Suprapubic skin (tissue), 4 donors: ENCODE measurements at regions not wholly inside any gene's neighbourhood (a gene's known extent, or its start where the extent isn't known, plus 50 kb on each side); places are given as distances from the start of the nearest gene placed in this dataset.

Experiments
- DNase-seq, 2 donors: peaks; one replicate each; pipeline ENCODE4 v3.0.0-alpha.2; 2019; ENCODE audit warnings: low spot score in 2 of 2
- H3K27ac ChIP-seq: fragments of 200-600 bp; sonication (generic); one replicate; pipeline ENCODE4 v1.5.1; 2019
- H3K27me3 ChIP-seq: fragments of 200-600 bp; sonication (generic); one replicate; pipeline ENCODE4 v1.5.1; 2019
- H3K36me3 ChIP-seq: fragments of 200-600 bp; sonication (generic); one replicate; pipeline ENCODE4 v1.5.1; 2019
- H3K4me1 ChIP-seq: fragments of 200-600 bp; sonication (generic); one replicate; pipeline ENCODE4 v1.5.1; 2019
- H3K4me3 ChIP-seq: fragments of 200-600 bp; sonication (generic); one replicate; pipeline ENCODE4 v1.5.1; 2019; ENCODE audit warnings: mild to moderate bottlenecking
- H3K9me3 ChIP-seq: fragments of 200-600 bp; sonication (generic); one replicate; pipeline ENCODE4 v1.5.1; 2019
- CTCF ChIP-seq, 2 donors: fragments of 200-600 bp in 1 of 2; fragments of 450-650 bp in 1 of 2; sonication (generic) in 1 of 2; IDR thresholded peaks; one replicate each; pipeline ENCODE4 v1.5.1; 2016 to 2019; ENCODE audit warnings: antibody characterized with exemption in 2 of 2, mild to moderate bottlenecking in 1 of 2, moderate library complexity in 1 of 2
- EP300 ChIP-seq: sonication (generic); formaldehyde crosslinking; IDR thresholded peaks from one replicate; pipeline ENCODE4 v1.6.1; 2017; ENCODE audit warnings: antibody characterized with exemption
- POLR2A ChIP-seq, 2 donors: fragments of 450-650 bp; IDR thresholded peaks; one replicate each; pipeline ENCODE4 v1.6.1; 2017; ENCODE audit warnings: antibody characterized with exemption in 2 of 2, mild to moderate bottlenecking in 2 of 2, moderate library complexity in 2 of 2
- POLR2AphosphoS5 ChIP-seq, 3 donors: sonication (generic); formaldehyde crosslinking; IDR thresholded peaks; one replicate each; pipeline ENCODE4 v1.6.1; 2017; ENCODE audit warnings: antibody characterized with exemption in 3 of 3
- WGBS: methylation state at CpG from one replicate; pipeline ENCODE4 v1.1.5; 2018; 5-methylcytosine and 5-hydroxymethylcytosine counted together

GRCh38 chr22:47245286-47245685, 482.8 kb downstream of the TBC1D22A start:
- H3K4me1 ChIP-seq, result no peaks in the 10 kb centered on the region
- 65% methylated on average over 3 of the region's 3 CpGs for WGBS
- TF ChIP-seq EP300 (no peak), CTCF (IDR thresholded peaks at IDR 0.05) (no peak), POLR2AphosphoS5 (IDR thresholded peaks at IDR 0.05) (no peak), POLR2A (IDR thresholded peaks at IDR 0.05) (no peak)
- H3K9me3 ChIP-seq, result peaks cover 8% of the 10 kb centered on the region
- H3K27me3 ChIP-seq, result peaks cover 30% of the 10 kb centered on the region
- H3K36me3 ChIP-seq, result no peaks in the 10 kb centered on the region
- no peak overlapping the region for H3K4me3 ChIP-seq
- DNase-seq, result no peak
- no peak overlapping the region for H3K27ac ChIP-seq

GRCh38 chr22:47240116-47240515, 477.7 kb downstream of the TBC1D22A start:
- Histone ChIP-seq H3K4me3 (no peak overlapping the region), H3K36me3 (no peaks in the 10 kb centered on the region), H3K27me3 (peaks cover 10% of the 10 kb centered on the region), H3K27ac (no peak overlapping the region), H3K9me3 (peaks cover 8% of the 10 kb centered on the region), H3K4me1 (no peaks in the 10 kb centered on the region)
- 58% methylated on average over 10 of the region's 10 CpGs for WGBS
- DNase-seq, result no peak
- TF ChIP-seq POLR2A (IDR thresholded peaks at IDR 0.05) (no peak), POLR2AphosphoS5 (IDR thresholded peaks at IDR 0.05) (no peak), CTCF (IDR thresholded peaks at IDR 0.05) (no peak), EP300 (no peak)

DNA sequence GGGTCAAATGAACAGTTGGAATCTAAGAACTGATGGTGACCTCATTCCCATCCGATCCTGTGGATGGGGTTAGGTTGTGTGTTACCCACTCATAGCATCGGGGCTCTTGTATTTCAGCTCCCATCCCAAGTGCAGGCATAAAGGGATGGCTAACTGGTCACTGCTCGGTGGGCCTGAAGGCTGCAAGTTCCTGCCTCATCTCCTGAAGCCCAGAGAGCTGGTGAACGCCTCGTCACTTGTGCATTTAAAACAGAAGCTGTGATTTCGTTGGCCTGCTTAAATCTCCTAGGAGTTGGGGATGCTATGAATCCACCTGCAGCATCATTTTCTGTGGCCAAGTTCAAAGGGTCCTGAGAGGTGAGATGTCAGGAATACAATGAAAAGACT, 477.0 kb downstream of the TBC1D22A start:
- no peaks in the 10 kb centered on the region for H3K36me3 ChIP-seq
- DNase-seq, result no peak
- 84% methylated on average over 5 of the region's 6 CpGs for WGBS
- H3K4me1 ChIP-seq, result no peaks in the 10 kb centered on the region
- no peak overlapping the region for H3K4me3 ChIP-seq
- peaks cover 8% of the 10 kb centered on the region for H3K9me3 ChIP-seq
- TF ChIP-seq CTCF (IDR thresholded peaks at IDR 0.05) (no peak), POLR2A (IDR thresholded peaks at IDR 0.05) (no peak), POLR2AphosphoS5 (IDR thresholded peaks at IDR 0.05) (no peak), EP300 (no peak)
- peaks cover 10% of the 10 kb centered on the region for H3K27me3 ChIP-seq
- H3K27ac ChIP-seq, result no peak overlapping the region

DNA sequence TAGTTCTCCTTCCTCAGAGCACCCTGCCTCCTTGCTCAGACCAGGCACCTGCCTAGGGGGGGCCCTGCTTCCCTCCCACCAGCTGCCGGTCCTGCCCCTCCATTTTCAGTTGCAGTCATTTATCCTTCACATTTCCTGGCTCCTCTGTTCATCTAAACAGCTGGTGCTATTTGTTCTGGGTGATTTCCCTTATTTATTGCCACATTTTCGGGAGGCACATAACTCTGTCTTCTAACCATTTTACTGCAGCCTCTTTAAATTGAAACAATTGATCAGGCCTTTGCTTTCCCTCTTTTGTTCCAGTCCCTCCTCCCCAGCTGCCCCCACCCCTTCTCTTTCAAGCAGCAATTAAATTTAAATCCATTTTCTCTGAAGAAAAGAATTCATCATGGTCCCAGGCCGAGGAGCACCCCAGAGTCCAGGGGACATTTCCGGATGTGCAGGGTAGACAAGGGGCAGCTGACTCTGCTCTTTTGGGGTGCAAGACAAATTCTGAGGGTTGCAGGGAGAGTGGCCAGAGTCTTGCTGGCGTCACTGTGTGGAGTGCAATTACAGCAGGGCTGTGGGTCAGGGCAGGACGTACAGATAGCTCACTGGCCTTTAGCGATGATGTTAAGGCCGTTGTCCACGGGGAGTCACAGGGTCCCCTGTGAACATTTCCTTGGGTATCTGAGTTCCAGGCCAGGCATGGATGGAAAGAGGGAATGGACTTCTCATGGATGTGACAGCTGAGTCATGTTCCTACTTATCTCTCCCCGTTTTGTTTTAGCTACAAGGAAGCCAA, 476.4 kb downstream of the TBC1D22A start:
- Histone ChIP-seq H3K4me1 (no peaks in the 10 kb centered on the region), H3K36me3 (no peaks in the 10 kb centered on the region), H3K9me3 (peaks cover 8% of the 10 kb centered on the region), H3K27me3 (peaks cover 10% of the 10 kb centered on the region), H3K27ac (no peak overlapping the region), H3K4me3 (no peak overlapping the region)
- 69% methylated on average over 10 of the region's 10 CpGs for WGBS
- DNase-seq, result no peak
- TF ChIP-seq POLR2AphosphoS5 (IDR thresholded peaks at IDR 0.05) (no peak), POLR2A (IDR thresholded peaks at IDR 0.05) (no peak)

DNA sequence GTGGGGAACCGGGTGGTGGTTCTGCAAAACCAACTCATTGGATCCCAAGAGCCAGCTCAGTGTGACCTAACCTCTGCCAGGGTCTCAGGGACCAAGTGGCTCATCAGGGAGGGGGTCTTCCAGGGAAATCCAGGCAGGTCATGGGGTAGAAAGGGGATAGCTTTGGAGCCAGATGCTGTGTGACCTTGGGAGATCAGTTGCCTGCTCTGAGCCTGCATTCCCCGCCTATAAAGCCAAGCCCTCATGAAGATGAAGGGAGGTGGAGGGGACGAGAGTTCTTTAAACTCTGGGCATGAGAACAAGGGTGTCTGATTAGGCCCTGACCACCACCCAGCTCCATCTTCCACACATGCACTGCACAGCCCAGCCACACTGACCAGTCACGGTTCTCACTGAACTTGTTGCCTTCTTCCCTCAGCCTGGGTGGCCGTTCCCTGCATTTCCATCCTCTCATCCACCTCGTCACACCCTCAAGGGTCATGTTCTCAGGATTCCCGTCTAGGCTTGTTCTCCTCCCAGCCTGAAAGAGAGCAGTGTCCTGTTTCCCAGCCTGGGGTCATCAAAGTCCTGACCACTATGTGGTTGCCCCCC, 475.5 kb downstream of the TBC1D22A start:
- 59% methylated on average over 6 of the region's 7 CpGs for WGBS
- no peak for TF ChIP-seq CTCF (IDR thresholded peaks at IDR 0.05)
- H3K36me3 ChIP-seq, result no peaks in the 10 kb centered on the region
- peaks cover 10% of the 10 kb centered on the region for H3K27me3 ChIP-seq
- no peaks in the 10 kb centered on the region for H3K4me1 ChIP-seq
- H3K27ac ChIP-seq, result no peak overlapping the region
- H3K9me3 ChIP-seq, result no peaks in the 10 kb centered on the region
- no peak overlapping the region for H3K4me3 ChIP-seq
- DNase-seq, result no peak
